ENCODE measurements at regions not wholly inside any gene's neighbourhood (a gene's known extent, or its start where the extent isn't known, plus 50 kb on each side); places are given as distances from the start of the nearest gene placed in this dataset.
A peak's percentile ranks its signal among the peaks of the same experiment; 100 is the strongest.

- DNase-seq (ENCODE audit: low spot score): peak; percentile 46
These were observed 57.3 kb upstream of the CCL1 start for GRCh38 chr17:34420254-34420766.

- DNase-seq (ENCODE audit: low spot score): no peak
These were observed 53.1 kb upstream of the CCL1 start for GRCh38 chr17:34416116-34416515.

GRCh38 chr17:34414339-34414738 lies 51.3 kb upstream of the CCL1 start:
- DNase-seq (ENCODE audit: low spot score): no peak

GRCh38 chr17:34413443-34414119 lies 50.5 kb upstream of the CCL1 start:
- no peak for DNase-seq (ENCODE audit: low spot score)

GRCh38 chr17:34412965-34413441 lies 50.0 kb upstream of the CCL1 start:
- no peak for DNase-seq (ENCODE audit: low spot score)
